HG03354 (cell line): ENCODE measurements at regions not wholly inside any gene's neighbourhood (a gene's known extent, or its start where the extent isn't known, plus 50 kb on each side); places are given as distances from the start of the nearest gene placed in this dataset.

Experiments
- ATAC-seq: cut with Tn5 transposase; IDR thresholded peaks from one replicate; pipeline ENCODE4 v1.9.1; 2021; ENCODE audit warnings: mild to moderate bottlenecking; ENCODE audit not compliant: unreplicated experiment, poor library complexity, severe bottlenecking

DNA sequence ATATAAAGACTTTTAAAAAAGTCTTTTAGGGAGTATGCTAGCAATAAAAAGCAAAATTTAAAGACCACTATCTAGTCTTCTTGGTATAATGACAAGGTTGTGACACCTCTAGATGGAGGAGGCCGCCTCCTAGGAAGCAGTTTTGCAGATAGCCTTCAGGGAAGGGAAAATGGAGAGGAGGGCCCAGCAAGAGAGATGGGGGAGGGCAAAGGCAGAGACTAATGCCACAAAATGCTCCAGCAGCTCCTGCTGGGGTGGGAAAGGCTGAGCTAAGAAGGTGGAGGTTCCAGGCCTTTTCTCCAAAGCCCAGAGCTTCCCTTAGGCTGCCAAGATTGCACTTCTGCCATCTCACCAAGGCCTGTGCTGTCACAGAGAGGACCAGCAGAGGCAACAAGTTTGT, 153.9 kb upstream of the THSD7B start:
- no peak for ATAC-seq

GRCh38 chr2:136582628-136583205, 182.6 kb upstream of the THSD7B start:
- ATAC-seq, result no peak

GRCh38 chr2:136572335-136572734, 193.0 kb upstream of the THSD7B start:
- no peak for ATAC-seq

- ATAC-seq, result no peak
Measured at GRCh38 chr2:136557203-136557602, 208.1 kb upstream of the THSD7B start.

DNA sequence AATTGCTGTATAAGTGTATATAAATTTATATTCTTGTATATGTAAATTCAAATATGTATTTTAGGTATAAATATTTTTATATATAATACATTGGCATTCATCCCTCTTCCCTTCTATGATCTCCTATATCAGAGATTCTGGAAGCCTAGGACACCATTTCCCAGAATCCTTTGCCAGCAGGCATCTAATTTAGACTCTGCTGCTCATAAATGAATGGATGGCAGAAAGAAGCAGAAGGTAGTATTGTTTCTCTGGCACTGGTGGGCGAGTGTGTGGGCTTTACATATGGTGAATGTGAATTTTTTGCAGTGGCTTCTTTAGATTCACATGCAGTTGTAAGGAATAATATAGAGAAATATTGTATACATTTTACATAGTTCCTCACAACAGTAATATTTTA, 215.2 kb upstream of the THSD7B start:
- no peak for ATAC-seq

DNA sequence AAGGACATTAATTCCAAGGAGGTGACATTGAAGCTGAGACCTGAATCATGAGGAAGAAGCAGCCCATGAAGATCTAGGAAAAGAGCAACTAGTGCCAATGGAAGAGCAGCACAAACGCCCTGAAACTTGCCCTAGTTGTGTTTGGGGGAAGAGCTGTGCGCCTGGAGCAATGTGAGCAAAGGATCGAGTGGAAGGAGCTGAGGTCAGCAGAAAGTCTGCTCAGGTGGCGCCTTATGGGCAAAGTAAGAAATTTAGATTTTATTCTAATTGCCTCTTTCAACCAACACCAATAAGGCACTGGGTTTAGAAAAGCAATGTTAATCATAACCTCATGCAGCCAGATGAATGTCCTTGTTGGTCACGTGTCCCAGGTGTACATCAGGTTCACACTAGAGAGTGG, 226.0 kb upstream of the THSD7B start:
- ATAC-seq, result no peak

DNA sequence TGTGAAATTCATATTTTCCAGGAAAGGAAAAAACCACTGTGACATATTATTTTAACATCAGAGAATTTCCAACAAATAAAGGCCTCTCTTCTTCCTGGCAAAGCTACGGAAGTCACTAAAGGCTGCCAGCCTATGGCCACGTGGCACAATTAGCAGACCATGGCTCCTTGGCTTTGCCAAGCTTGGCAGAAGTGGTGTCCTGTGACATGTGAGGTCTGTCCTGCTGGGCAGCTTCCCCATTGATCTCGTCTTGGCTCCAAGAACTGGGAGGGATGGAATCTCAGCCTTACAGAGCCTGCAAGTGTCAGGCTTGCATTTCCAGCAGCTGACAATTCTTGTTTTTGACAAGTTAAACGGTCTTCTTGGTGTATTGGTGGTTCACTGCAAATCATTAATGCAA, 226.9 kb upstream of the THSD7B start:
- no peak for ATAC-seq

- no peak for ATAC-seq
Measured at GRCh38 chr2:136534811-136535210, 230.5 kb upstream of the THSD7B start.

DNA sequence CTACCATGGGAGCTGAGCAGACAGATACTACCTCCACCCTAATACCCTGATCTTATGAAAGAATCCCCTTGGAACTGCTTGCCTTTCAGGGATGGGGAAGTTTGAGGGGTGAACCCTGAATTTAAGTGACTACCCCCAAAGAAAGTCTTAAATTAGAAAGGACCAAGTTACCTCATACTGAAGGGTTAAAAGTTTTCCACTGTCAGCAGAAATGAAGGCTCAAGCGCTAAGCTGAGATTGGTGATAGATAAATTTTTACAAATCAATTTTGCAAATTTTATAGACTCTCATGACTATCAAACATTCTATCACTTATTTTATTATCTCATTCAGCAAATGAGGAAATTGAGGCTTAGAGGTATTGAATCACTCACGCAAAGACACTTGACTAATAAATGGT, 233.2 kb upstream of the THSD7B start:
- no peak for ATAC-seq

DNA sequence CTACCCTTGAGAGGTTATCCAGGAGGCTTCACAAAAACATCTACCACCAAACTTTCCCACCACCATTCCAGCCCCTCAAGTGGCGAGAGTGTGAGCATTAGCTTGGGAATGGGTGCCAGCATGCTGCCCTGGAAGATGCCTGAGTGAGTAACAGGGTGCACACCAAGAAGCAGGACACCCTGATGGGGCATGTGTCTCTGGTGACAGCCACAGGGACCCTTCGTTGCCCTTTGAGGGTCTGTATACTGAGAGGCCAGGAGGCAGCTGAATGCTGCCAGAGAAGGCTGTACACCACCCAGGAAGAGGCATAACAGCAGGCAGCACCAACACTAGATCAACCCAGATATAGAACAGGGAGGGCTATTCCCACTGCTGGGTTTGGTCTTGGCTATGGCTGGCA, 233.6 kb upstream of the THSD7B start:
- no peak for ATAC-seq

- ATAC-seq, result no peak
Measured at GRCh38 chr2:136530146-136530545, 235.2 kb upstream of the THSD7B start.

DNA sequence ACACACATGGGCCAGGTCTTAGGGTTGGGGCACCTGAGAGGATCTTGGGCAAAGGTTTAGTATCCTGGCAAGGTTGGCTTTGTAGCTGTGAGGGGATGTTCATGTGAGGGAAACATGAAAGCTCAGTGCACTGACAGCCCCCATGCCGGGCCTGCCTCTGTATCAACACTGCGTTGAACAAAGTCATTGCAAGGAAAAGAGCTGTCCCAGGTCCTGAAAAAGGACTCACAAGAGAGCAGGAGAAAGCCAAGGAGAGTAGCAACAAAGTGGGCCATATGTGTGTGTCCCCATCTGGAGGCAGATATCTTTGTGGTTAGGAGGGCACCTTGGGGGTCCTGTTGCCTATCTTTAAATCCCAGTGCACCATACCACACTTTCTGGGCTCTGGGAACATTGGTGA, 237.8 kb upstream of the THSD7B start:
- ATAC-seq, result no peak

DNA sequence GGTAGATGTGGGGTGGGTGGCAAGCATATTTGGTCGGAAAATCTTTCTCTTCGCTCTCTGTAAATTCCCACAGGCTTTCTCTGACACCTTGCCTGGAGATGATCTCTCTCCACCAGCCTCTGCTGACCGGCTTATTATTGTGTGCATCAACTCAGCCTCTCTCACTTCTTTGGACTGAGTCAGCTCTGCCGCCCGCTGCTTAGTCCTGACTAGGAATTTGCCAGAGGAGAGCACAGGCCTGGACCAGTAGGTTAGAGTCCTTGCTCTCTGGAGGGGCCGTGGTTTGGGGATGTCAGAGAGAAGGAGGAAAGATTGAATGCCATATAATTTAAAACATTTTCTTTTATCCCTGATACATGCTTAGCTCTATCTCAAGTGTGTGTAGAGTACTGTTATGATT, 242.6 kb upstream of the THSD7B start:
- ATAC-seq, result no peak

GRCh38 chr2:136517716-136518115, 247.6 kb upstream of the THSD7B start:
- peak; percentile 47 for ATAC-seq

DNA sequence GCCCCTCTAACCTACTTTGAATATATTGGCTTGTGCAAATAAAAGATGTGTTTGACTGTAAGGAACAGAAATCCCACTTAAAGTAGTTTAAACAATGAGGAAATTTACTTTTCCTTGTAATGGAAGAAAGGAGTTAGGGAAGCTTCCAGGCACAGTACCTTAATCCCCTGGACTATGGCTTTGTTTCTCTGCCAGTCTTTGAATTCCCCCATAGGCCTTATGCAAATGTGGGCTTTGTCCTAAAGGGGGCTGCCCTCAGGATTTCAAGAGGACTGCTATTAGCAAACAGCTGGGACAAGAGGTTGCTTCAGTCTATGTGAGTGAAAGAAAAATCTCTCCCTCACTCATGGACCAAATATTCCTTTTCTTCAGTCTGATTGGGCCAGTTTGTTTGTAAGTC, 255.1 kb upstream of the THSD7B start:
- ATAC-seq, result no peak

- peak; percentile 63 for ATAC-seq
Measured at GRCh38 chr2:136505462-136505861, 259.9 kb upstream of the THSD7B start.

- ATAC-seq, result peak; percentile 63
Measured at GRCh38 chr2:136502660-136503059, 262.7 kb upstream of the THSD7B start.

- ATAC-seq, result no peak
Measured at GRCh38 chr2:136497709-136498108, 267.6 kb upstream of the THSD7B start.

- ATAC-seq, result no peak
Measured at GRCh38 chr2:136496966-136497365, 268.4 kb upstream of the THSD7B start.

DNA sequence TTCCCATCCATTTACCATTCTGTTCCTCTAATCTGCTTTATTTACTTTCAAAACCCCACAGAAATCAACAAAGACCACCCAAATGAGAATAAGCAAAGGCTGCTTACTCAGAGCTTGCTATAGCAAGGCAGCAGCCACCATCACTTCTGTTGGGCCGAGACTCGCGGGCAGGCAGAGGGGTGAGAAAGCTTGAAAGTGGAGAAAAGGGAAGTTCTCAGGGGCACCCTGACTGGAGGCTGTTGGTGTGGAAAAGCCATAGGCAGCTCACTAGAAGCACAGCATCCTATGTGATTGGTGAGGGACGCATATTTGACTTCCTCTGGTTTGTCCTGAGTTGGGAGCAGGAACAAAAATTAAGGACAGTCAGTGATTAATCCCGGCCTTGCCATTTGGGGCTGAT, 269.7 kb upstream of the THSD7B start:
- ATAC-seq, result peak; percentile 82

- ATAC-seq, result no peak
Measured at GRCh38 chr2:136492901-136493300, 272.4 kb upstream of the THSD7B start.

GRCh38 chr2:136490100-136490499, 275.2 kb upstream of the THSD7B start:
- no peak for ATAC-seq
